SW480 (cell line): ENCODE measurements at regions not wholly inside any gene's neighbourhood (a gene's known extent, or its start where the extent isn't known, plus 50 kb on each side); places are given as distances from the start of the nearest gene placed in this dataset.
"Not testable (repeated sequence)": the region's sequence is repeated elsewhere in the genome, so short reads cannot be mapped to it uniquely, and the experiment has no call there.

Experiments used
- DNase-seq: peaks from one replicate; pipeline ENCODE4 v3.0.0-alpha.2; 2016; ENCODE audit warnings: low spot score

DNA sequence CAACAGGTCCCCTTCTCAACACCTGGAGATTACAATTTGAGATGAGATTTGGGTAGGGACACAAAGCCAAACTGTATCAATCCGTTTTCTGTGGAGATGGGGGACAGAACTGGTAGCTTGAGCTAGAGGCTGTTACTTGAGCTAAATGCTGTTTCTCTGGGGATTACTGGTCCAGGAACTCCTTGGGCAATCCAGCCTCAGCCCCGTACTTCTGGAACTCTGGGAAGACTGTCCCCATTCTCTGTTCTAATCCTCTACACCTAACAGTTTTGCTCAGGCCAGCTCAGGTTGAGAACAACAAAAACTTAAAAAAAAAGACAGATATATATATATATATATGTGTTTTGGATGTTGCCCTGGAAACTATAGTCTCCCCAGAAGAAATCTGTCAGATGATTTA, 255.0 kb downstream of the GOLGA6L6 start:
- not testable (repeated sequence) for DNase-seq

DNA sequence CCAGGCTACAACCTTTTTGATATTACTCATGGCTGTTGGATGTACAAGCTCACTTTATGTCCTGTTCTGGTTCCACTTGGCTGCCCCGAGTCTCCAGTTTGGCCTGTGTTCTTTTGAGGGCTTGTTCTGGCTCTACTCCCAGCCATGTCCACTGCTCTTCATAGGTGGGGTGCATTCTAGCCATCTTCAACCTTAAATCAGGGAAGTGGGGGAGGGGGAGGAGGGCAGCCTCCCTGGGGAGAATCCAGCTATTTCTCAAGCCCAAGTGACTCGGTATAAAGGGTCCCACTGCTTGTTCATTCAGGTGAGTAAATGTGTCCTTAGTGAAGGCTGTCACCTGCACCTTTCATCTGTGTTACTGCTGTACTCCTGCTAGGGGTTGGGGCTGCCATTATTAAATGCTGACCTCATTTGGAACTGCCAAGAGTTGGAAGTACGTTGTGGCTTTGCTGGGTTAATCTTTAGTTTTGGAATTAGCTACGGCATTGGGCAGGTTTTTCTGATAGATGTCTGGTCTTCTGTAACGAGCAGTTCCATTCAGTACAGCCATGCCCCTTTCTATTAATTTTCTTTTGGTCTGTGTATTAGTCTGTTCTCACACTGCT, 255.8 kb downstream of the GOLGA6L6 start:
- not testable (repeated sequence) for DNase-seq

DNA sequence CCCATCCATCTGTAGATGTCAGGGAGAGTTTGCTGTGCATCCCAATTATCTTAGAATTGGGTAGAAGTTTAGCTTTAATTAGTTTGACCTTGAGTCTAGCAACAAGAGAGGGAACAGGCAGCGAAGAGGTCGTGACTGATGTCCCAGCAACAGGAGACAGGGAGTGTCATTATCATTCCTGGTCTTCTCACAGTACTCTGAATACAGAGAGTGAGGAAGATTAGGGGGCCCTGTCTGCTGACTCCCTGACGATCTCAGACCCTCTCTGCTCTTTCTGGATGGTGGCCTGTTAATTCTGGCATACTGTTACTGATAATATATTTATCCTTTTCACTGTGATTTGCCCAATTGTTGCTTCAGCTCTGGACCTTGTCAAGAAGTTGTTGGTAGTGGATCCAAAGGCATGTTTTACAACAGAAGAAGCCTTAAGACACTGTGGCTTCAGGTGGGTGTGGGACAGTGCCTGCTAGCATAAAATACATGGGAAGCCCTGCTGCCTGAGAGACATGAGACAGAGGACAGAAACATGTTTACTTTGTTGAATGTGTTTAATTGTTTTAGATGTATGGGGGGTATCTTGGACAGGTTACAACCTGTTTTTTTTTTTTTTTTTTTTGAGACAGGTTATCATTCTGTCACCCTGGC, 256.6 kb downstream of the GOLGA6L6 start:
- not testable (repeated sequence) for DNase-seq

DNA sequence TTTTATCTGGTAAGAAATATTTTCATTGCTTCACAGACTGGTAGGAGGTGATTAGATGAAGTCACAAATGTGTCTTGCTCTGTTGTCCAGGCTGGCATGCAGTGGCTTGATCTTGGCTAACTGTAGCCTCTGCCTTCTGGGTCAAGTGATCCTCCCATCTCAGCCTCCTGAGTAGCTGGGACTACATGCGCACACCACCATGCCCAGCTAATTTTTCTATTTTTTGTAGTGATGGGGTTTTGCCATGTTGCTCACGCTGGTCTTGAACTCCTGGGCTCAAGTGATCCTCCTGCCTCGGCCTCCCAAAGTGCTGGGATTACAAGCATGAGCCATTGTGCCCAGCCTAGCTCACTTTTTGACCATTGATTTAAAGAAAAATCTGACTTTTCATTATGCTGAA, 257.9 kb downstream of the GOLGA6L6 start:
- not testable (repeated sequence) for DNase-seq

DNA sequence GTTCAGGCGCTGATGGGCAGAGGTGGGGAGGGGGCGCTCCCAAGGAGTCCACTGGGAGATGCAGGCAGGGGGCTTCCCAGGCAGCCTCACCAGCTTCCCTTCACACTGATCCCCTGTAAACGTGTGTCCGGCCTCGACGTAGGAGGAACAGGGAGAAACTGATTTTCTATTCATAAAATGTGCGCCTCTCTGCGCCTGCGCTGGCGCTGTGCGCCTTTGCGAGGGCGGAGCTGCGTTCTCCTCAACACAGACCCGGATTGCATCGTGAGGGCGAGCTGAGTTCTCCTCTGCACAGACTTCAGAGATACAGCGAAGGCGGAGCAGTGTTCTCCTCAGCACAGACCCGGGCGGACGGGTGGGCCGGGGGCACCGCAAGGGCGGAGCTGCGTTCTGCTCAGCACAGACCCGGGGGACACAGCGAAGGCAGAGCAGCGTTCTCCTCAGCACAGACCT, 259.1 kb downstream of the GOLGA6L6 start:
- not testable (repeated sequence) for DNase-seq

DNA sequence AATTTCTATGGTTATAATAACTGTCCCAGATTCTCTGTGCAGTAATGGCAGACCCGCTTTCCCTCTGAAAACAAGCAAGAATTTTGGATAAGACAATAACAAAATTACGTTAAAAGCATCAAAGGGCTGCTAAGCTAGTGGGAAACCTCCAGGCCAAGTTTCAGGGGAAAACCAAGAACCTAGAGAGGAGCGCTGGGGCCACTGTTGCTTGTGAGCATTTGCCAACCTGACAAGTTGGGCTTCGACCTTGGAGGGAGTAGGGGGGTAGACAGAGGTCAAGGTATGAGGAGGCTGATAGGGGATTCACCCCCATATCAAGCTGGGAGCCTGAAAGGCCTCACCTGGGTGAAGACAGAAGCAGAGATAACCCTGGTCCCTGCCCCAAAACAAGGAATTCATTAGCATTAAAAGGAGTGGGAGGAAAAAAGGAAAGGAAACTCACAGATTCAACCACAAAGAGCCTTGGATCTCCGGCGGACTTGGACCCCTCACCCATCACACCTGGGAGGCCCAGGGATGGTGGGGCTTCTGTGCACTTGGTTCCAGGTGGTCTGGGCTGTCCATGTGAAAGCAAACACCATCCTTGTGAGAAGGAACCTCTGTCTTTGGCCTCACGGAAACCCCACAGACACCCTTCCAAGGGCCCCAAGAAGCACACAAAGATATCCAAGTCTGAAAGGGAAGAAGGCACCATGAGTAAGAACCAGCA, 259.9 kb downstream of the GOLGA6L6 start:
- DNase-seq, result not testable (repeated sequence)

DNA sequence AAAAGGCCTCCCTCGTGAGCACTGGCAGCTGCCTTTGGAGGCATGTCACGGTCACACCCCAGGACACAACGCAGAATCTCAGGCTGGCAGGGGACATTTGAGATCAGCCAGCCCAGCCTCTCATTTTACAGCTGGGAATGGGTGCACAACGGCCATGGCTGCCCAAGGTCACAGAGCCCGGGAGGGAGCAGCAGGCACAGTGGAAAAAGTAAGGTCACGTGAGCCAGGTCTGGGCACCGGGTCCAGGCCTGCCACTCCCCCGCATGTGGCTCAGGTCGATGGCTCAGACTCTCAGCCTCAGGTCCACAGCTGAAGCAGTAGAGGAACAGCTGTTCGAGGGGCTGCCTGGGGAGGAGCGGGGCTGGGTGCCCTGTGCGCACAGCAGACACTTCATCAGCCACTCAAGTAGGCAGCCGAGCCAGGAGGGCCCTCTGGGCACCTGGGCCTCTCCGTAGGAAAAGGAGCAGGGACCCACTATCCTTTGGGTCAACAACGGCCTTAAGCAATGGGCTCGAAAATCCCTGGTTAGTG, 260.6 kb downstream of the GOLGA6L6 start:
- DNase-seq, result no peak

DNA sequence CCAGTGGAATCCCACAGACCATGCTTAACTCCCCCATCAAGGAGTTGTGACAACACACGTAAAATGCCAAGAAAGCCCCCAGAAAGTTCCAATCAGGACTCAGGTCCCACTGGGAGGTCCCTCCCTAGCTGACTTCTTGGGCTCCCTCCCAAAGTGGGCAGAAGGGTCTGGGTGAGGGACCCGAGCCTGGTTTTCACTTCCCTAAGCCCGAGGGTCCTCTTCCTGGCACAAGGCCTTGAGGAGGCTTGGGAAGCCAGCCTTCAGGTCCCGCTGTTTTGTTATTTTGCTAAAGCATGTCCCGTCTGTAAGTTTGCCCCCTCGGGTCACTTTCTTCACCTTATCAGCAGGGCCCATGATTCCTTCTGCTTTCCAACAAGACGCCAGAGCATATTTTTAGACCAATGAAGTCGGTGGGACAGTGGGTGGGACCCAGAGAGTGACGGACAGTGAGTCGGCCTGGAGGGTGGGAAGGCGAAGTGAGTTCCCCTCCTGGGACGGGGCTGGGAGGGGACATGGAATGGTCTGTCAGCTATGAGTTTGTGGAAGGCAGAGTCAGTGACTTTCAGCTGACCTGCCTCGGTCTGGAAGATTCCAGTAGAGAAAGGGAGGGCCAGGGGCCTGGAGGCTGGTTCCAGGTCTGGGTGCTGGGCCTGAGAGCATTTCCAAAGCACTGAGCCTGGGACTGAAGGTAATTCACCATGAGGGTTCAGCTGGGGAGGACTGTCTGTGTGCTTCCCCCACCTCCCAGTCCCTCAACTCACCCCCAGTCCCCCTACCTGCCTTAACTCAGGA, 261.3 kb downstream of the GOLGA6L6 start:
- not testable (repeated sequence) for DNase-seq

DNA sequence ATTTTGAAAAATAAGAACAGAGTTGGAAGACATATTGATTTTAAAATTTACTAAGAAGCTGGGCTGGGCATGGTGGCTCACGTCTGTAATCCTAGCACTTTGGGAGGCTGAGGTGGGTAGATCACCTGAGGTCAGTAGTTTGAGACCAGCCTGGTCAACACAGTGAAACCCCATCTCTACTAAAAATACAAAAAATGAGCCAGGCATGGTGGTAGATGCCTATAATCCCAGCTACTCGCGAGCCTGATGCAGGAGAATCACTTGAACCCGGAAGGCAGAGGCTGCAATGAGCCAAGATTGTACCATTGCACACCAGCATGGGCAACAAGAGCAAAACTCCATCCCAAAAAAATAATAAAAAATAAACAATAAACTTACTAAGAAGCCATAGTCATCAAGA, 262.5 kb downstream of the GOLGA6L6 start:
- DNase-seq, result not testable (repeated sequence)

DNA sequence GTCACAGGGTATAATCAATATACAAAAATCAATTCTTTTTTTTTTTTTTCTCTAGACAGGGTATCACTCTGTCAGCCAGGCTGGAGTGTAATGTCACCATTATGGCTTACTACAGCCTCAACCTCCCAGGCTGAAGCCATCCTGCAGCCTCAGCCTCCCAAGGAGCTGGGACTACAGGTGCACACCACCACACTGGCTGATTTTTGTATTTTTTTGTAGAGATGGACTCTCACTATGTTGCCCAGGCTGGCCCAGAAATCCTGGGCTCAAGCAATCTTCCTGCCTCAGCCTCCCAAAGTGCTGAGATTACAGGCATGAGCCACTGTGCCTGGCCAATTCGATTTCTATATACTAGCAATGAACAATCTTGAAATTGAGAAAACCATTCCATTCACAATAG, 263.2 kb downstream of the GOLGA6L6 start:
- DNase-seq, result not testable (repeated sequence)

DNA sequence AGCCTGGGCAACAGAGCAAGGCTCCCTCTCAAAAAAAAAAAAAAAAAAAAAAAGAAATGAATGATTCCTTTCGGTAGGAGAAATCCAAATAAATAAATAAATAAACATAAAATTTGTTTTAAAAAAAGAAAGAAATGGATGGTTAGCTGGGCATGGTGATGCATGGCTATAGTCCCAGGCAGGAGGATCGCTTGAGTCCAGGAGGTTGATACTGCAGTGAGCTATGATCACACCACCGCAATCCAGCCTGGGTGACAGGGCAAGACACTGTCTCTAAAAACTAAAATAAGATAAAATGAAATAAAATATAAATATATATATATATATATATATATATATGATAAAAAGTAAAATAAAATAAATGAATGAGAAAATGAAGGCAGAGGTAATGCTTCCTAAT, 264.1 kb downstream of the GOLGA6L6 start:
- DNase-seq, result not testable (repeated sequence)

DNA sequence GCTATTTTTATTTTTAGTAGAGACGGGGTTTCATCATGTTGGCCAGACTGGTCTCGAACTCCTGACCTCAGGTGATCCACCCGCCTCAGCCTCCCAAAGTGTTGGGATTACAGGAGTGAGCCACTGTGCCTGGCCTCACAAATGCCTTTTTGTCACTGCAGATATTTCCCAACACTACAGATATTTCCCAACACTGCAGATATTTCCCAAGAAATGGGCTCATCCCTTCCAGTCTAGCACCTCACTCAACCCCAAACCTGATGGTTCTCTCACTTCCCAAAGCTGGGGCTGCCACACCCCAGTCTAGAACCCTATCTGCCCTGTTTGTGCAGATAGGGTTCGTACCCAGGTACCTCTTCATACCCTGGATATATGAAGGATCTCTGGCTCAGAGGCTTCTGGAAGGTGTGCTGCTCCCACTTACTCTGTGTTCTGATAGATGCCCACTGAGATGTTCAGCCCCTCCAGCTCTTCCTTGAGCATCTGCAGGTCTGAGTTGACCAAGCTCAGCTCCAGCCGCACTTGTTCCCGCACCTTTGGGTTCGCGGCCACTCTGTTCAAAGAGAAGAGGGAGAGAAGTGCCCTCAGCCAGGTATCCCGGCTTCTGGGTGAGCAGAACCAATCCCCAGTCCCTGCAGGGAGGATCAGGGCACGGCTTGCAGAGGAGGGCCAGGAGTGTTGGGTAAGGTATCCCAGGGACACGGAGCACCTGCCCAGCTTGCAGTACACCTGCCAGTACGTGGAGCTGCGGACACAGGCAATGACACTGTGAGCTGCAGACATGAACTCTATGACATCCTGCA, 265.1 kb downstream of the GOLGA6L6 start:
- not testable (repeated sequence) for DNase-seq

DNA sequence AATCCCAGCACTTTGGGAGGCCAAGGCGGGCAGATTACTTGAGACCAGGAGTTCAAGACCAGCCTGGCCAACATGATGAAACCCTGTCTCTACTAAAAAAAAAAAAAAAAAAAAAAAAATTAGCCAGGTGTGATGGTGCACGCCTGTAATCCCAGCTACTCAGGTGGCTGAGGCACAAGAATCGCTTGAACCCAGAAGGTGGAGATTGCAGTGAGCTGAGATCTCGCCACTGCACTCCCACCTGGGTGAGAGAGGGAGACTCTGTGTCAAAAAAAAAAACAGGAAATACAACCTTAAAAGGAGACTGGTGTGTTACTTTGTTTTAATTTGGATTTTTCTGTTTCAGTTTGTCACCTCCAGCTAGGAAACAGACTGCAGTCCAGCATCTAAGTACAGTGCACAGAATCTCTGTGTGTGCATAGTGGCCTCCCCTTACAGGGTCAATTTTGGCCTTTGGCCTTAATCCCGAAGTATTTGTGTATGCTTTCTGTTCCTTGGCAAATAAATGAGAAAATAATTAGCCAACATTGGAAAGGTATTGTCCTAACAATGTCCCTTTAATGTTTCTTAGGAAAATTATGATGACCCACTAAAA, 266.1 kb downstream of the GOLGA6L6 start:
- not testable (repeated sequence) for DNase-seq

DNA sequence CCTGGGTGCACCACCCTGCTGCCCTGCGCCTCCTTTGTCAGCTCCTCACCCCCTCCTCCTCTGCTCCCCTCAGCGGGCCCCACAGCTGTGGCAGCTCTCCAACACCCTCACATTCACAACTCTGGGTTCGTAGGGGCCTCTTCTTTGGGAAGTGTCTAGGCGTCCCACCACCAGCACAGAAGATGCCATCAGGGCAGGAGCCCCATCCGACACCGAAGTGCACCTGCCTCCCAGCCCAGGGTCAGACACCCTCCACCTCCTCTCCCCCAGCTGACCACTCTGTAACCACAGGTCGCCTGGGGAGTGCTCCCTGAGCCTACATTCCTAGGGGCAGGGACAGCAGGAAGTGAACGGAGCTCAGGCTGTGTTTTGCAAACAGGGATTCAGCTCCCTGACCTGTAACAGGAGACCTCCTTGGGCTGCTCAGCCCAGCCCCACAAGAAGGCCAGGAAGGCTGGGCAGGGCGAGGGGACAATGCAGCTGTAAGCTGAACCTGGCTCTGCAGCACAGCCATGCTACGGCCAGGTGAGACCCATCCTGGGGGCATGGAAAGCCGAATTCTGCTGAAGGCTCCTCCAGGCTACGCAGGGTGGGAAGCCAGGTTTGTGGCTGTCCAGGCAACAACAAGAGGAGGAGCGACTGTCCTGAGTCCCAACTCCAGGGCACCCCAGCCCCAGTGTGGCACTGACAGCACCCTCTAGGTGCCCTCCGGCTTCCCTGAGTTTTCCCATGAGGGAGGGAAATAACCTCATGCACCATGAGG, 269.0 kb downstream of the GOLGA6L6 start:
- DNase-seq, result no peak

DNA sequence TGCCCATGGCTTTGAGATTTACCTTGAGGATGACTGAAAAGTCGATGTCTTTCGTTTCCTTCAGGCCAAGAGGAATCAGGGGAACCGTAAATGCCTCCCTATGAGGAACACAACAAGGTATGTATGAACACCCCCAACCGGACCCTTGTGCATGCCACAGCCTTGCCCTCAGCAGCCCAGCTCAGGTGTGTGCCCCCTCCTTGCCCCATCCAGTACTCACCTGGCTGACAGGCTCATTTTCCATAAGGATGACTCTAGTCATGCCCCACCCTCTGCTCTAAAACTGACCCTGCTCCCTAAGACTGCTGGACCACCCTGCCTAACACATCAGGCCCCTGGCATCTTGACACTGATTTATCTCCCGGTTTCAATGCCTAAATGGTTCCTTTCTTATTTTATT, 270.0 kb downstream of the GOLGA6L6 start:
- no peak for DNase-seq

DNA sequence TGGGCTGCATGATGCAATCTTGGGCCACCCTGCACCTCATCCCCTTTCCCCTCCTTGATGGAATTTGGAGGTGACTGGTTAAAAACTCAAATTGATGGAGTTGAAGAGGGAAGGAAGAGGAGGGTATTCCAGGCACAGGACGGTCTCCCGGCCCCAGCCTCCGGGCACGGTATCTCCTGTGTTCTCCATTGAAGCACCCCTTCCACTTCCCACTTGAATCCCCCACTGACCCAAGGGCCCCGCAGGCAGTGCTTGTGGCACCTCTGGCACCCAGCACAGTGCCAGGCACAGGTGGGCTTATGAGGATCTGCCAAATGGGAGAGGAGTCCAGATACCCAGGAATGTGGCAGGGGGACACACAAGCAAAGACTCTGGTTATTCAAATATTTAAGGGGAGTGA, 271.6 kb downstream of the GOLGA6L6 start:
- DNase-seq, result not testable (repeated sequence)

DNA sequence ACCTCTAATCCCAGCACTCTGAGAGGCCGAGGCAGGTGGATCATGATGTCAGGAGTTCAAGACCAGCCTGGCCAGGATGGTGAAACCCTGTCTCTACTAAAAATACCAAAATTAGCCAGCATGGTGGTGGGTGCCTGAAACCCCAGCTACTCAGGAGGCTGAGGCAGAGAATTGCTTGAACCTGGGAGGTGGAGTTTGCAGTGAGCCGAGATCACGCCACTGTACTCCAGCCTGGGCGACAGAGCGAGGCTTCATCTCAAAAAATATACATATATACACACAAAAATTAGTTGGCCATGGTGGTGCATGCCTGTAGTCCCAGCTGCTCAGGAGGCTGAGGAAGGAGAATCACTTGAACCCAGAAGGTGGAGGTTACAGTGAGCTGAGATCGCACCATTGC, 273.6 kb downstream of the GOLGA6L6 start:
- DNase-seq, result not testable (repeated sequence)

DNA sequence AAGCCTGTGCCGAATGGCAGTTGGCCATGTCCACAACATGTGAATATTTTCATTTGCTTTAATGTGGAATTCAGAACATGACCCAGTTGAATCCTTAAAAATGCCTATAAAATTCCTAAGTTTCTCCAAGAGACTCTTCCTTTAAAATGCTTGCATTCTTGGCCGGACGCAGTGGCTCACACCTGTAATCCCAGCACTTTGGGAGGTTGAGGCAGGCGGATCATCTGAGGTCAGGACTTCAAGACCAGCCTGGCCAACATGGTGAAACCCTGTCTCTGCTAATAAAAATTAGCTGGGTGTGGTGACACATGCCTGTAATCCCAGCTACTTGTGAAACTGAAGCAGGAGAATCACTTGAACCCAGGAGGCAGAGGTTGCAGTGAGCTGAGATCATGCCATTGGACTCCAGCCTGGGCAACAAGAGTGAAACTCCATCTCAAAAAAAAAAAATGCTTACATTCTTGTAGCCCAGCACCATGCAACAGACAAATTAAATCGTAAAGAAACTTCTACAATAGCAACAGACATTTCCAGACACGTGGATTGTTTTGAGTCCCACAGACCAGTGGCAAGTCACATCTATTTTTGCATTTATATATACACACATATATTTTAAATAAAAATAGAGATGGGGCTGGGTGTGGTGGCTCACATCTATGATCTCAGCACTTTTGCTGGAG, 274.4 kb downstream of the GOLGA6L6 start:
- not testable (repeated sequence) for DNase-seq

DNA sequence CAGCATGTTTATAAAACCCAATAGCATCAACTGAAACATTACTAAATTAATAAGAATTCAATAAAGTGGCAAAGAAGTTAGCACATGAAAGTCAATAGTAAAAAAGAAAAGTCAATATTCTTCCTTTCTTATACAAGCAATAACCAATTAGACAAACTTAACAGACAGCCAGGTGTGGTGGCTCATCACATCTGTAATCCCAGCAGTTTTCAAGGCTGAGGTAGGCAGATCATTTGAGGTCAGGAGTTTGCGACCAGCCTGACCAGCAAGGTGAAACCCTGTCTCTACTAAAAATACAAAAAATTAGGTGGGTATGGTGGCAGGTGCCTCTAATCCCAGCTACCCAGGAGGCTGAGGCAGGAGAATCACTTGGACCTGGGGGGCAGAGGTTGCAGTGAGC, 275.9 kb downstream of the GOLGA6L6 start:
- not testable (repeated sequence) for DNase-seq
